H1 (cell line): ENCODE measurements at regions not wholly inside any gene's neighbourhood (a gene's known extent, or its start where the extent isn't known, plus 50 kb on each side); places are given as distances from the start of the nearest gene placed in this dataset.
A peak's percentile ranks its signal among the peaks of the same experiment; 100 is the strongest.

ENCODE experiments used
- CTCF ChIA-PET: fragments of 300-600 bp; sonication (Branson Sonifier 250); formaldehyde crosslinking; loops from one replicate; lab custom pipeline; 2021; ENCODE audit not compliant: partially characterized antibody; lab: Charles Lee
- POLR2A ChIA-PET: fragments of 300-600 bp; sonication (Branson Sonifier 250); formaldehyde crosslinking; loops from one replicate; lab custom pipeline; 2021; ENCODE audit warnings: inconsistent platforms; ENCODE audit not compliant: partially characterized antibody; lab: Charles Lee
- DNase-seq, 2 experiments: peaks; one replicate each; pipeline versions ENCODE4 v3.0.0 to v3.0.0-alpha.2; 2010 to 2022; ENCODE audit warnings: low spot score in 2 of 2, low read depth in 1 of 2, mixed read lengths in 1 of 2
- FAIRE-seq: peaks from 2 replicates; lab custom pipeline; 2011; peaks lifted over from hg19 to GRCh38; lab: Jason Lieb, UNC
- H2AFZ ChIP-seq: 2 replicates; pipeline ENCODE4 v1.8.1; 2012; ENCODE audit warnings: low read length, inconsistent platforms
- H2AK5ac ChIP-seq: 2 replicates; pipeline ENCODE4 v1.6.1; 2013; ENCODE audit warnings: low read depth, low read length
- H2BK120ac ChIP-seq: replicated peaks from 2 replicates; pipeline ENCODE3; 2013; ENCODE audit warnings: low read depth, low read length, inconsistent platforms
- H2BK12ac ChIP-seq: 2 replicates; pipeline ENCODE4 v1.6.1; 2013; ENCODE audit warnings: low read depth, low read length
- H2BK15ac ChIP-seq: 2 replicates; pipeline ENCODE4 v1.6.1; 2013; ENCODE audit warnings: low read length
- H2BK20ac ChIP-seq: 2 replicates; pipeline ENCODE4 v1.6.1; 2013; ENCODE audit warnings: low read length
- H2BK5ac ChIP-seq: 2 replicates; pipeline ENCODE4 v1.6.1; 2013; ENCODE audit warnings: low read depth, low read length
- H3K14ac ChIP-seq: 2 replicates; pipeline ENCODE4 v1.6.1; 2013; ENCODE audit warnings: inconsistent platforms; ENCODE audit not compliant: insufficient read length
- H3K18ac ChIP-seq: 2 replicates; pipeline ENCODE4 v1.6.1; 2013; ENCODE audit warnings: low read length; ENCODE audit errors: extremely low read depth
- H3K23ac ChIP-seq: 2 replicates; pipeline ENCODE4 v1.6.1; 2013; ENCODE audit warnings: inconsistent platforms; ENCODE audit not compliant: insufficient read length
- H3K23me2 ChIP-seq: 2 replicates; pipeline ENCODE4 v1.6.1; 2013; ENCODE audit warnings: low read depth, low read length
- H3K27ac ChIP-seq: 2 replicates; pipeline ENCODE4 v1.6.1; 2011; ENCODE audit warnings: low read depth, low read length, inconsistent platforms
- H3K27me3 ChIP-seq, 4 experiments: replicated peaks in 1 of 4; 1 replicate in 1 of 4; 2 replicates in 3 of 4; pipeline versions ENCODE4 v1.6.1 to v1.8.1; 2011 to 2013; ENCODE audit warnings: low read length in 3 of 4, mild to moderate bottlenecking in 3 of 4, inconsistent platforms in 2 of 4, mixed read lengths in 2 of 4, moderate library complexity in 1 of 4; ENCODE audit not compliant: control insufficient read depth in 3 of 4, insufficient read depth in 3 of 4; ENCODE audit errors: extremely low read depth in 1 of 4
- H3K36me3 ChIP-seq, 4 experiments: 2 replicates each; pipeline versions ENCODE4 v1.6.1 to v1.8.1; 2011 to 2013; ENCODE audit warnings: mild to moderate bottlenecking in 4 of 4, low read length in 3 of 4, moderate library complexity in 2 of 4, control low read depth in 1 of 4, inconsistent platforms in 1 of 4; ENCODE audit not compliant: insufficient read depth in 4 of 4, control insufficient read depth in 2 of 4
- H3K4ac ChIP-seq: replicated peaks from 2 replicates; pipeline ENCODE3; 2013; ENCODE audit warnings: low read length, low read depth, mixed read lengths, inconsistent platforms; ENCODE audit not compliant: insufficient read length
- H3K4me1 ChIP-seq, 4 experiments: replicated peaks in 1 of 4; 1 replicate in 1 of 4; 2 replicates in 3 of 4; pipeline versions ENCODE4 v1.6.1 to v1.8.1; 2011 to 2013; ENCODE audit warnings: low read length in 3 of 4, inconsistent platforms in 2 of 4, mixed read lengths in 1 of 4; ENCODE audit not compliant: insufficient read depth in 4 of 4, control insufficient read depth in 3 of 4
- H3K4me2 ChIP-seq, 2 experiments: 2 replicates each; pipeline versions ENCODE4 v1.6.1 to v1.8.1; 2011 to 2013; ENCODE audit warnings: low read depth in 2 of 2, low read length in 2 of 2, control low read depth in 1 of 2, inconsistent platforms in 1 of 2, mild to moderate bottlenecking in 1 of 2; ENCODE audit not compliant: insufficient read depth in 1 of 2
- H3K4me3 ChIP-seq, 4 experiments: fragments of 200-600, 300-600 bp in 1 of 4; sonication (generic), shearing (Covaris generic), sonication (Bioruptor Twin) in 1 of 4; 2 replicates each; pipeline versions ENCODE4 v1.5.1 to v1.8.1; 2011 to 2016; ENCODE audit warnings: low read length in 4 of 4, low read depth in 3 of 4, control low read depth in 2 of 4, inconsistent platforms in 2 of 4, mild to moderate bottlenecking in 2 of 4, mixed read lengths in 1 of 4, moderate library complexity in 1 of 4; ENCODE audit not compliant: insufficient read depth in 2 of 4; ENCODE audit errors: extremely low read depth in 1 of 4
- H3K56ac ChIP-seq: replicated peaks from 2 replicates; pipeline ENCODE3; 2013; ENCODE audit warnings: low read depth, mild to moderate bottlenecking, mixed read lengths, low read length, inconsistent platforms; ENCODE audit not compliant: insufficient read length
- H3K79me1 ChIP-seq: 2 replicates; pipeline ENCODE4 v1.6.1; 2013; ENCODE audit warnings: low read depth, low read length, control low read depth
- H3K79me2 ChIP-seq, 2 experiments: 2 replicates each; pipeline versions ENCODE4 v1.6.1 to v1.8.1; 2012 to 2013; ENCODE audit warnings: low read length in 2 of 2, mild to moderate bottlenecking in 2 of 2, inconsistent platforms in 1 of 2; ENCODE audit not compliant: insufficient read depth in 2 of 2, control insufficient read depth in 1 of 2
- H3K9ac ChIP-seq, 4 experiments: replicated peaks in 1 of 4; 1 replicate in 1 of 4; 2 replicates in 3 of 4; pipeline versions ENCODE4 v1.6.1 to v1.8.1; 2011 to 2013; ENCODE audit warnings: low read depth in 3 of 4, low read length in 3 of 4, control low read depth in 2 of 4, mild to moderate bottlenecking in 2 of 4, moderate library complexity in 2 of 4, inconsistent platforms in 1 of 4; ENCODE audit errors: extremely low read depth in 1 of 4
- H3K9me3 ChIP-seq, 2 experiments: 2 replicates each; pipeline versions ENCODE4 v1.6.1 to v1.8.1; 2012 to 2013; ENCODE audit warnings: mild to moderate bottlenecking in 2 of 2, moderate library complexity in 2 of 2, control low read depth in 1 of 2, inconsistent platforms in 1 of 2, low read depth in 1 of 2, low read length in 1 of 2, mixed read lengths in 1 of 2; ENCODE audit not compliant: insufficient read depth in 2 of 2
- H4K20me1 ChIP-seq, 2 experiments: replicated peaks in 1 of 2; 2 replicates each; pipeline versions ENCODE3 to v1.8.1; 2011 to 2013; ENCODE audit warnings: inconsistent platforms in 2 of 2, low read length in 2 of 2, mild to moderate bottlenecking in 1 of 2; ENCODE audit not compliant: insufficient read depth in 2 of 2, control insufficient read depth in 1 of 2
- H4K5ac ChIP-seq: 2 replicates; pipeline ENCODE4 v1.6.1; 2013; ENCODE audit warnings: low read length, low read depth, mixed read lengths, inconsistent platforms; ENCODE audit not compliant: insufficient read length
- H4K8ac ChIP-seq: 2 replicates; pipeline ENCODE4 v1.8.0; 2013; ENCODE audit warnings: mild to moderate bottlenecking, moderate library complexity, low read length, inconsistent platforms; ENCODE audit not compliant: insufficient read depth; ENCODE audit errors: extremely low read depth
- H4K91ac ChIP-seq: replicated peaks from 2 replicates; pipeline ENCODE3; 2013; ENCODE audit warnings: low read length, mixed read lengths, inconsistent platforms; ENCODE audit not compliant: insufficient read length
- FOSL1 ChIP-seq: IDR thresholded peaks from 2 replicates; pipeline ENCODE4 v1.6.1; 2011; ENCODE audit warnings: mild to moderate bottlenecking, low read depth, low read length, moderate library complexity; ENCODE audit not compliant: insufficient read depth
- JUND ChIP-seq: IDR thresholded peaks from 2 replicates; pipeline ENCODE4 v1.6.1; 2011; ENCODE audit warnings: mild to moderate bottlenecking, improper control_type of control experiment, low read length
- KDM1A ChIP-seq: fragments of 200-600, 300-600 bp; sonication (generic); IDR thresholded peaks from 2 replicates; pipeline ENCODE4 v1.7.1; 2016; ENCODE audit warnings: mild to moderate bottlenecking, low read length, borderline replicate concordance
- RAD21 ChIP-seq, 2 experiments: IDR thresholded peaks in 1 of 2; conservative IDR thresholded peaks in 1 of 2; 2 replicates each; pipeline ENCODE4 v1.6.1; 2011; ENCODE audit warnings: low read depth in 2 of 2, low read length in 2 of 2, improper control_type of control experiment in 1 of 2, inconsistent platforms in 1 of 2, mild to moderate bottlenecking in 1 of 2, moderate library complexity in 1 of 2
- RFX5 ChIP-seq: IDR thresholded peaks from 2 replicates; pipeline ENCODE4 v1.6.1; 2011; ENCODE audit warnings: low read depth, low read length, improper control_type of control experiment, borderline replicate concordance
- SP1 ChIP-seq: IDR thresholded peaks from 2 replicates; pipeline ENCODE4 v1.6.1; 2011; ENCODE audit warnings: low read depth, low read length
- TCF12 ChIP-seq: IDR thresholded peaks from 2 replicates; pipeline ENCODE4 v1.6.1; 2011; ENCODE audit warnings: low read depth, mild to moderate bottlenecking, low read length
- YY1 ChIP-seq: IDR thresholded peaks from 2 replicates; pipeline ENCODE4 v1.6.1; 2011; ENCODE audit warnings: low read depth, mild to moderate bottlenecking, low read length
- ZNF274 ChIP-seq: IDR thresholded peaks from 2 replicates; pipeline ENCODE4 v1.7.0; 2012; ENCODE audit warnings: low read length, borderline replicate concordance; ENCODE audit errors: extremely low read depth
- WGBS, 2 experiments: shearing (Covaris generic) in 1 of 2; methylation state at CpG; one replicate each; pipeline versions ENCODE4 v1.1.6 to v1.1.7; 2013 to 2015; ENCODE audit warnings: low lambda C conversion rate in 2 of 2, mixed read lengths in 2 of 2, inconsistent platforms in 1 of 2, low coverage in 1 of 2, missing lambda C conversion rate in 1 of 2; ENCODE audit not compliant: insufficient replicate concordance in 2 of 2, insufficient coverage in 1 of 2, insufficient read length in 1 of 2; ENCODE audit errors: extremely low coverage in 1 of 2, missing lambda C conversion rate in 1 of 2; 5-methylcytosine and 5-hydroxymethylcytosine counted together

- Histone ChIP-seq H2BK15ac (peak overlapping the region; percentile 14; the same call in 1 of the 2 replicates), H2BK20ac (no peak overlapping the region), H3K9me3 (no peaks in the 10 kb centered on the region), H4K8ac (no peak overlapping the region), H3K36me3 (no peaks in the 10 kb centered on the region), H2BK12ac (no peak overlapping the region), H3K23me2 (no peaks in the 10 kb centered on the region), H4K5ac (no peak overlapping the region), H3K18ac (no peak overlapping the region), H3K4me2 (no peak overlapping the region), H3K27ac (no peak overlapping the region), H4K91ac (no peak overlapping the region), H3K4ac (no peak overlapping the region), H3K9ac (no peak overlapping the region), H3K14ac (no peak overlapping the region), H3K4me3 (no peak overlapping the region), H2AK5ac (no peak overlapping the region), H2AFZ (no peak overlapping the region), H3K27me3 (no peaks in the 10 kb centered on the region), H4K20me1 (no peaks in the 10 kb centered on the region), H3K4me1 (no peaks in the 10 kb centered on the region), H3K56ac (no peak overlapping the region), H2BK120ac (no peak overlapping the region), H2BK5ac (no peak overlapping the region), H3K79me2 (no peaks in the 10 kb centered on the region), H3K79me1 (no peaks in the 10 kb centered on the region), H3K23ac (no peak overlapping the region)
- CTCF ChIA-PET = interaction anchor here (1.0 to 1.6 kb wide), 2 partner anchors 9 to 10 kb away, joined by 4 to 5 read pairs; no protein-coding TSS in a partner anchor
- POLR2A ChIA-PET = no interaction called here
- DNase-seq (no peak), FAIRE-seq (no peak)
- WGBS, 2 experiments = 74% methylated on average over 3 of the region's 3 CpGs; no CpG with 5 or more reads in 1 of the 2 experiments
- TF ChIP-seq JUND = no peak
- no peak for TF ChIP-seq ZNF274
- no peak for TF ChIP-seq TCF12
- TF ChIP-seq SP1 = no peak
- TF ChIP-seq RFX5 = no peak
- TF ChIP-seq YY1 = no peak
- TF ChIP-seq RAD21 (IDR thresholded peaks at IDR 0.05 in 1 of 2, conservative IDR thresholded peaks at IDR 0.05 in 1 of 2; ENCODE audit: low read depth in 2 of 2, low read length in 2 of 2) = no peak
- TF ChIP-seq KDM1A = no peak
- TF ChIP-seq FOSL1 = no peak
Observed at GRCh38 chr3:135771760-135772159, 193.8 kb upstream of the PPP2R3A start.
